ENCODE measurements at regions not wholly inside any gene's neighbourhood (a gene's known extent, or its start where the extent isn't known, plus 50 kb on each side); places are given as distances from the start of the nearest gene placed in this dataset.

- Histone ChIP-seq H3K14ac (replicated peaks; ENCODE audit: low read depth, low read length) (no peak overlapping the region), H3K4me1 (ENCODE audit: control insufficient read depth, insufficient read depth, low read length) (no peaks in the 10 kb centered on the region), H2AK9ac (replicated peaks; ENCODE audit: low read depth, low read length, poor library complexity) (no peak overlapping the region), H3K18ac (ENCODE audit: low read depth, low read length) (no peak overlapping the region), H2BK5ac (ENCODE audit: low read depth, low read length, poor library complexity, severe bottlenecking) (no peak overlapping the region), H2BK20ac (ENCODE audit: low read depth, low read length) (no peak overlapping the region), H2AK5ac (ENCODE audit: low read depth, low read length) (no peak overlapping the region), H3K4ac (ENCODE audit: low read depth, low read length) (no peak overlapping the region), H3K36me3 (ENCODE audit: control insufficient read depth, insufficient read depth, low read length) (no peaks in the 10 kb centered on the region), H3K79me1 (ENCODE audit: low read depth in 1 of 2, low read length in 2 of 2) (no peaks in the 10 kb centered on the region), H2BK120ac (ENCODE audit: low read depth, low read length) (no peak overlapping the region), H3K9me1 (ENCODE audit: insufficient read depth, low read length) (no peaks in the 10 kb centered on the region), H4K5ac (ENCODE audit: low read depth, low read length) (no peak overlapping the region), H2BK15ac (ENCODE audit: low read depth, low read length) (no peak overlapping the region), H4K8ac (ENCODE audit: low read depth in 2 of 2, low read length in 2 of 2) (no peak overlapping the region), H3K9me3 (ENCODE audit: control insufficient read depth, insufficient read depth, low read length) (no peaks in the 10 kb centered on the region), H3K27ac (ENCODE audit: insufficient read depth, low read length) (no peak overlapping the region), H3K23ac (ENCODE audit: low read depth, low read length) (no peak overlapping the region), H3K9ac (ENCODE audit: low read depth, low read length) (no peak overlapping the region), H3K27me3 (ENCODE audit: control insufficient read depth, insufficient read depth, low read length) (no peaks in the 10 kb centered on the region), H3K4me2 (ENCODE audit: low read depth, low read length) (no peak overlapping the region), H3K4me3 (ENCODE audit: insufficient read depth, low read depth, low read length) (no peak overlapping the region), H4K20me1 (ENCODE audit: insufficient read depth, low read length) (no peaks in the 10 kb centered on the region), H3K56ac (ENCODE audit: extremely low read depth, insufficient read depth, low read length) (no peak overlapping the region), H4K91ac (ENCODE audit: insufficient read depth, low read depth, low read length) (no peak overlapping the region), H2AFZ (replicated peaks; ENCODE audit: low read length, poor library complexity) (no peak overlapping the region)
- TF ChIP-seq MAZ (IDR thresholded peaks at IDR 0.05; ENCODE audit: borderline replicate concordance, low read depth, low read length), result no peak
- no peak for TF ChIP-seq RCOR1 (IDR thresholded peaks at IDR 0.05; ENCODE audit: insufficient replicate concordance, low read length)
- no peak for TF ChIP-seq FOS (IDR thresholded peaks at IDR 0.05; ENCODE audit: low read depth, low read length)
- TF ChIP-seq MAFK (IDR thresholded peaks at IDR 0.05; ENCODE audit: low read depth, low read length), result no peak
- no peak for TF ChIP-seq ELK1 (IDR thresholded peaks at IDR 0.05; ENCODE audit: borderline replicate concordance, low read depth, low read length)
- no peak for TF ChIP-seq CHD1 (IDR thresholded peaks at IDR 0.05; ENCODE audit: low read depth, low read length)
- TF ChIP-seq MXI1 (IDR thresholded peaks at IDR 0.05; ENCODE audit: borderline replicate concordance, low read depth, low read length), result no peak
- TF ChIP-seq POLR2A (IDR thresholded peaks at IDR 0.05; ENCODE audit: low read depth, low read length), result no peak
- TF ChIP-seq SMC3 (IDR thresholded peaks at IDR 0.05; ENCODE audit: low read depth, low read length), result no peak
- no peak for TF ChIP-seq NFE2L2 (IDR thresholded peaks at IDR 0.05; ENCODE audit: low read depth, low read length)
- TF ChIP-seq RFX5 (IDR thresholded peaks at IDR 0.05; ENCODE audit: low read depth, low read length), result no peak
- no peak for TF ChIP-seq RAD21 (IDR thresholded peaks at IDR 0.05; ENCODE audit: low read length)
- no peak for TF ChIP-seq CTCF (conservative IDR thresholded peaks at IDR 0.05; ENCODE audit: low read depth, low read length)
- TF ChIP-seq CEBPB (IDR thresholded peaks at IDR 0.05; ENCODE audit: low read depth, low read length), result no peak
- TF ChIP-seq BHLHE40 (IDR thresholded peaks at IDR 0.05; ENCODE audit: low read depth, low read length), result no peak
- TF ChIP-seq USF2 (IDR thresholded peaks at IDR 0.05; ENCODE audit: low read depth, low read length), result no peak
- dilution Hi-C loops (cut with HindIII; ENCODE audit: low sequenced_read_pairs, unreplicated experiment) (no loop called here), in situ Hi-C loops (cut with MboI; ENCODE audit: low sequenced_read_pairs) (no loop called here), intact Hi-C loops (cut with micrococcal nuclease) (no loop called here)
- WGBS, 2 experiments (ENCODE audit: extremely low coverage in 2 of 2, insufficient read length in 1 of 2), result no CpG with 5 or more reads among the region's 2 CpGs
- ChIA-PET POLR2A (ENCODE audit: unreplicated experiment) (no interaction called here), CTCF (no interaction called here)
- DNase-seq, result no peak
- no peak for ATAC-seq (ENCODE audit: low read depth)
- no TSS peak for BruUV-seq (replicated peaks)
Measured at GRCh38 chr5:63228154-63228553, 649.5 kb downstream of the LRRC70 start.

All from IMR-90 (cell line).